AG04449 (cell line): ENCODE measurements at regions not wholly inside any gene's neighbourhood (a gene's known extent, or its start where the extent isn't known, plus 50 kb on each side); places are given as distances from the start of the nearest gene placed in this dataset.

Experiments
- CTCF ChIA-PET: fragments of 350-600 bp; formaldehyde crosslinking; extraction: SDS; loops from one replicate; lab custom pipeline; 2021; ENCODE audit warnings: antibody characterized with exemption; lab: Yijun Ruan, JAX
- POLR2A ChIA-PET: fragments of 400-600, 350-600 bp; formaldehyde crosslinking; extraction: SDS; loops from one replicate; lab custom pipeline; 2020; ENCODE audit warnings: antibody characterized with exemption, inconsistent platforms; lab: Yijun Ruan, JAX
- DNase-seq: peaks from one replicate; pipeline ENCODE4 v3.0.0-alpha.2; 2010; ENCODE audit warnings: low read depth, low spot score
- H3K4me3 ChIP-seq: 2 replicates; pipeline ENCODE4 v1.5.1; 2011; ENCODE audit warnings: low read depth, mild to moderate bottlenecking, control low read depth, low read length
- CTCF ChIP-seq: IDR thresholded peaks from one replicate; pipeline ENCODE4 v1.5.1; 2011; ENCODE audit warnings: mild to moderate bottlenecking, moderate library complexity, low read length, control low read depth, inconsistent platforms; ENCODE audit not compliant: insufficient read depth; ENCODE audit errors: missing control alignments

- no peak for TF ChIP-seq CTCF
- ChIA-PET POLR2A (no interaction called here), CTCF (no interaction called here)
These were observed 144.6 kb upstream of the VCX3A start for GRCh38 chrX:6679550-6679949.

GRCh38 chrX:6678313-6678712 is 143.4 kb upstream of the VCX3A start:
- POLR2A ChIA-PET, result no interaction called here
- DNase-seq, result no peak
- no peak for TF ChIP-seq CTCF
- CTCF ChIA-PET, result no interaction called here
- H3K4me3 ChIP-seq, result no peak overlapping the region

More at GRCh38 chrX:6679550-6679949, 144.6 kb upstream of the VCX3A start:
- no peak for DNase-seq
- no peak overlapping the region for H3K4me3 ChIP-seq

GRCh38 chrX:6674734-6675133 is 139.8 kb upstream of the VCX3A start:
- CTCF ChIA-PET, result no interaction called here
- POLR2A ChIA-PET, result no interaction called here

GRCh38 chrX:6667048-6667768 is 132.3 kb upstream of the VCX3A start:
- no peak overlapping the region for H3K4me3 ChIP-seq
- TF ChIP-seq CTCF, result no peak
- POLR2A ChIA-PET, result no interaction called here
- CTCF ChIA-PET, result no interaction called here
- DNase-seq, result no peak

More at GRCh38 chrX:6674734-6675133, 139.8 kb upstream of the VCX3A start:
- no peak overlapping the region for H3K4me3 ChIP-seq
- no peak for TF ChIP-seq CTCF
- DNase-seq, result no peak

- no peak overlapping the region for H3K4me3 ChIP-seq
- ChIA-PET CTCF (no interaction called here), POLR2A (no interaction called here)
- no peak for TF ChIP-seq CTCF
- DNase-seq, result no peak
These were observed 131.7 kb upstream of the VCX3A start for GRCh38 chrX:6666624-6667023.

- ChIA-PET CTCF (no interaction called here), POLR2A (no interaction called here)
- no peak for DNase-seq
- no peak overlapping the region for H3K4me3 ChIP-seq
- TF ChIP-seq CTCF, result no peak
These were observed 126.8 kb upstream of the VCX3A start for GRCh38 chrX:6661736-6662135.
